Gastrocnemius medialis (tissue), 4 donors: ENCODE measurements at regions not wholly inside any gene's neighbourhood (a gene's known extent, or its start where the extent isn't known, plus 50 kb on each side); places are given as distances from the start of the nearest gene placed in this dataset.

Experiments used
- POLR2A ChIP-seq, 2 donors: fragments of 450-650 bp; IDR thresholded peaks; one replicate each; pipeline ENCODE4 v1.6.1; 2017; ENCODE audit warnings: antibody characterized with exemption in 2 of 2, mild to moderate bottlenecking in 2 of 2, moderate library complexity in 2 of 2
- TF ChIP-seq, protein P1 (sequence below), 5 experiments: fragments of 450-650 bp in 3 of 5; fragments of 200-600 bp in 2 of 5; sonication (generic) in 2 of 5; IDR thresholded peaks in 4 of 5; conservative IDR thresholded peaks in 1 of 5; 1 replicate in 4 of 5; 2 replicates in 1 of 5; pipeline ENCODE4 v1.5.1; 2016 to 2019; ENCODE audit warnings: antibody characterized with exemption in 5 of 5, mild to moderate bottlenecking in 3 of 5, moderate library complexity in 3 of 5

DNA sequence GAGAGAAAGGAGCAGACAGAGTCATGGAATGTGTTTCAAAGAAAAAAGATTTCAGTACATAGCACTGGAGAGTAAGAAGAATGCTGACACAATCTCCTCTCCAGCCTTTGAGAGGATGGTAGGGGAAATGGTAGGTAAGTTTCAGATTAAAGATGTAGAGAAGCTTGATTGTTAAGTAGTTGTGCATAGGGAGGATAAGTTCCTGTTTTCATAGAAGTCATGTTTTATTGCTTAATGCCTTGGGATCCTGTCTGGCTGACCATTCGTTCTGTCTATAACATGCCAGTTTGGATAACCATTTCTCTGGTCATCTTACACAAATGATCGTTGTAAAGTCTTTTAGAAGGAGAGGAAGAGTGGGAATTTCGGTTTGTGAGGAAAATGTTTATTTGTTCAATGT lies 95.7 kb upstream of the IGSF10 start:
- TF ChIP-seq POLR2A (IDR thresholded peaks at IDR 0.05) = no peak
- TF ChIP-seq, protein P1, sequence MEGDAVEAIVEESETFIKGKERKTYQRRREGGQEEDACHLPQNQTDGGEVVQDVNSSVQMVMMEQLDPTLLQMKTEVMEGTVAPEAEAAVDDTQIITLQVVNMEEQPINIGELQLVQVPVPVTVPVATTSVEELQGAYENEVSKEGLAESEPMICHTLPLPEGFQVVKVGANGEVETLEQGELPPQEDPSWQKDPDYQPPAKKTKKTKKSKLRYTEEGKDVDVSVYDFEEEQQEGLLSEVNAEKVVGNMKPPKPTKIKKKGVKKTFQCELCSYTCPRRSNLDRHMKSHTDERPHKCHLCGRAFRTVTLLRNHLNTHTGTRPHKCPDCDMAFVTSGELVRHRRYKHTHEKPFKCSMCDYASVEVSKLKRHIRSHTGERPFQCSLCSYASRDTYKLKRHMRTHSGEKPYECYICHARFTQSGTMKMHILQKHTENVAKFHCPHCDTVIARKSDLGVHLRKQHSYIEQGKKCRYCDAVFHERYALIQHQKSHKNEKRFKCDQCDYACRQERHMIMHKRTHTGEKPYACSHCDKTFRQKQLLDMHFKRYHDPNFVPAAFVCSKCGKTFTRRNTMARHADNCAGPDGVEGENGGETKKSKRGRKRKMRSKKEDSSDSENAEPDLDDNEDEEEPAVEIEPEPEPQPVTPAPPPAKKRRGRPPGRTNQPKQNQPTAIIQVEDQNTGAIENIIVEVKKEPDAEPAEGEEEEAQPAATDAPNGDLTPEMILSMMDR (IDR thresholded peaks at IDR 0.05 in 4 of 5, conservative IDR thresholded peaks at IDR 0.05 in 1 of 5) = no peak
